ENCODE measurements at regions not wholly inside any gene's neighbourhood (a gene's known extent, or its start where the extent isn't known, plus 50 kb on each side); places are given as distances from the start of the nearest gene placed in this dataset.
"Not testable (repeated sequence)": the region's sequence is repeated elsewhere in the genome, so short reads cannot be mapped to it uniquely, and the experiment has no call there.

- no peaks in the 10 kb centered on the region for H3K4me1 ChIP-seq (ENCODE audit: control insufficient read depth, insufficient read depth, low read length)
- no peaks in the 10 kb centered on the region for H3K9me3 ChIP-seq (ENCODE audit: control insufficient read depth, low read length)
- H3K27me3 ChIP-seq (replicated peaks; ENCODE audit: control insufficient read depth, insufficient read depth, low read length) = no peaks in the 10 kb centered on the region
- H3K36me3 ChIP-seq (ENCODE audit: control insufficient read depth, insufficient read depth, low read length, severe bottlenecking) = no peaks in the 10 kb centered on the region
- DNase-seq (ENCODE audit: low read depth) = no peak
- H3K9ac ChIP-seq (ENCODE audit: low read length) = no peak overlapping the region
- H3K4me3 ChIP-seq (ENCODE audit: low read length) = no peak overlapping the region
Observed at GRCh38 chr2:234164493-234165413, 114.3 kb downstream of the SPP2 start.

DNA sequence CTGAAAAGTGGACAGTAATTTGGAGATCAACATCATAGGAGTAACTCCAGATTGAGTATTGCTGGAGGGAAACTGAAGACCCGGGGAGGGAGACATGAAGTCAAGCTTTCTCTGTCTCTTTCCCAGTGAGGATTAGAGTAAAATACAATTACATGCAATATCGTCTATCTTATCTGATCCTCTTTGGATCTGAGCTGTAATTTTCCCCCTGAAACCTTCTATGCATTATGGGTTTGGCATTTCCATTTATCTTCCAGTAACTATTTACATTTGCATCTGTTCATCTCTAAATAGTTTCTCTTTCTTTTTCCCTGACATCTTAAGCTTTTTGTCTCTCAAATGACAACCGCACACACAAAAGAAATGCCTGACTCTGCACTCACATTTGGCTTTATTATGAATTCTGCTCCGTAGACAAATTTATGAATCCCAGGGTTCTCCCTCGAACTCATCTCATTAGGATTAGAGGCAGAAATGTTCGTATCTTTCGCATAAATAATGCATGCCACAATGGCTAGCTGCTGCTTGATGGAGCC lies 113.1 kb downstream of the SPP2 start:
- no peaks in the 10 kb centered on the region for H3K27me3 ChIP-seq (replicated peaks; ENCODE audit: control insufficient read depth, insufficient read depth, low read length)
- H3K4me1 ChIP-seq (ENCODE audit: control insufficient read depth, insufficient read depth, low read length) = no peaks in the 10 kb centered on the region
- no peak overlapping the region for H3K9ac ChIP-seq (ENCODE audit: low read length)
- H3K36me3 ChIP-seq (ENCODE audit: control insufficient read depth, insufficient read depth, low read length, severe bottlenecking) = no peaks in the 10 kb centered on the region
- no peaks in the 10 kb centered on the region for H3K9me3 ChIP-seq (ENCODE audit: control insufficient read depth, low read length)
- H3K4me3 ChIP-seq (ENCODE audit: low read length) = no peak overlapping the region
- no peak for DNase-seq (ENCODE audit: low read depth)

DNA sequence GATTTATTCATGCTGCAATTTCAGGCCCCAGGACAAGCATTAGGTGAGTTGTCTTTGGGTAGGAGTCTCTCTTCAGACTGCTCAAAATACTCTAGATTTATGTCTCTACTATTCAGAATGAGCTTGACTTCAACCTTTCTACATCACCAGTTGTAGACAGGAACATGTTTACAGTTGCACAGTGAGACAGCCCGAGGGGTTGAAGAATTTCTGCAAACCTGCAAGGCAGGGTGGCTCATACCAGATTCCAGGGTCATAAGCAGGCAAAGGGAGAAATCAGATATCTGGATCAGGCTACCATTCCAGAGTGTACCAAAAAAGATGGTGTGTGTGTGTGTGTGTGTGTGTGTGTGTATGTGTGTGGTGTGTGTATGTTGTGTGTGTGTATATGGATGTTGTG lies 112.4 kb downstream of the SPP2 start:
- DNase-seq (ENCODE audit: low read depth) = no peak
- Histone ChIP-seq H3K9me3 (ENCODE audit: control insufficient read depth, low read length) (no peaks in the 10 kb centered on the region), H3K4me1 (ENCODE audit: control insufficient read depth, insufficient read depth, low read length) (no peaks in the 10 kb centered on the region), H3K9ac (ENCODE audit: low read length) (no peak overlapping the region), H3K27me3 (replicated peaks; ENCODE audit: control insufficient read depth, insufficient read depth, low read length) (no peaks in the 10 kb centered on the region), H3K36me3 (ENCODE audit: control insufficient read depth, insufficient read depth, low read length, severe bottlenecking) (no peaks in the 10 kb centered on the region), H3K4me3 (ENCODE audit: low read length) (no peak overlapping the region)

DNA sequence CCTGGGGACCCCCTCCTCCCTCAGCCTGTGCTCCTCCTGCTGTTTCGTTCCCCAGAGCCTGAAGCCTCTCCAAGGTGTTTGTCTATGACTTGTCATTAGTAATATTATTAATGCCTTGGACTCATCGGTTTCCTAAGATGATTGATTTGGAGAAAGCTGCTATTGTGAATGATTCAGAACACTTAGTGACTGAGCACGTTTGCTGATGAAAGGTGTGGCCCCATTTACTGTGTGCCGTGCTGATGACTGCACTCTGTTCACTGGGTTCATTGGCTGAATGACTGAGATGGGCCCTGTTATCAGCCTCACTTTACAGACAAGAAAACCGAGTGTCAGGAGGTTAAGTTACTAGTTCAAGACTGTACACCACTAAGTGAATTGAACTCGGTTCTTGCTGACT lies 111.4 kb downstream of the SPP2 start:
- Histone ChIP-seq H3K36me3 (ENCODE audit: control insufficient read depth, insufficient read depth, low read length, severe bottlenecking) (no peaks in the 10 kb centered on the region), H3K9ac (ENCODE audit: low read length) (no peak overlapping the region), H3K4me3 (ENCODE audit: low read length) (no peak overlapping the region), H3K9me3 (ENCODE audit: control insufficient read depth, low read length) (no peaks in the 10 kb centered on the region), H3K27me3 (replicated peaks; ENCODE audit: control insufficient read depth, insufficient read depth, low read length) (no peaks in the 10 kb centered on the region), H3K4me1 (ENCODE audit: control insufficient read depth, insufficient read depth, low read length) (no peaks in the 10 kb centered on the region)
- DNase-seq (ENCODE audit: low read depth) = no peak

- peak; percentile 23 for DNase-seq (ENCODE audit: low read depth)
Observed at GRCh38 chr2:234158812-234159211, 108.3 kb downstream of the SPP2 start.

GRCh38 chr2:234157817-234158588 lies 107.5 kb downstream of the SPP2 start:
- Histone ChIP-seq H3K36me3 (ENCODE audit: control insufficient read depth, insufficient read depth, low read length, severe bottlenecking) (no peaks in the 10 kb centered on the region), H3K27me3 (replicated peaks; ENCODE audit: control insufficient read depth, insufficient read depth, low read length) (no peaks in the 10 kb centered on the region), H3K4me1 (ENCODE audit: control insufficient read depth, insufficient read depth, low read length) (no peaks in the 10 kb centered on the region), H3K9me3 (ENCODE audit: control insufficient read depth, low read length) (no peaks in the 10 kb centered on the region), H3K9ac (ENCODE audit: low read length) (no peak overlapping the region), H3K4me3 (ENCODE audit: low read length) (no peak overlapping the region)
- no peak for DNase-seq (ENCODE audit: low read depth)

More at GRCh38 chr2:234158812-234159211, 108.3 kb downstream of the SPP2 start:
- Histone ChIP-seq H3K27me3 (replicated peaks; ENCODE audit: control insufficient read depth, insufficient read depth, low read length) (no peaks in the 10 kb centered on the region), H3K4me1 (ENCODE audit: control insufficient read depth, insufficient read depth, low read length) (no peaks in the 10 kb centered on the region), H3K9me3 (ENCODE audit: control insufficient read depth, low read length) (no peaks in the 10 kb centered on the region), H3K36me3 (ENCODE audit: control insufficient read depth, insufficient read depth, low read length, severe bottlenecking) (no peaks in the 10 kb centered on the region), H3K9ac (ENCODE audit: low read length) (no peak overlapping the region), H3K4me3 (ENCODE audit: low read length) (no peak overlapping the region)

- Histone ChIP-seq H3K4me1 (ENCODE audit: control insufficient read depth, insufficient read depth, low read length) (no peaks in the 10 kb centered on the region), H3K9me3 (ENCODE audit: control insufficient read depth, low read length) (no peaks in the 10 kb centered on the region), H3K36me3 (ENCODE audit: control insufficient read depth, insufficient read depth, low read length, severe bottlenecking) (no peaks in the 10 kb centered on the region), H3K27me3 (replicated peaks; ENCODE audit: control insufficient read depth, insufficient read depth, low read length) (no peaks in the 10 kb centered on the region), H3K9ac (ENCODE audit: low read length) (no peak overlapping the region), H3K4me3 (ENCODE audit: low read length) (no peak overlapping the region)
- DNase-seq (ENCODE audit: low read depth) = no peak
Observed at GRCh38 chr2:234156326-234156725, 105.8 kb downstream of the SPP2 start.

DNA sequence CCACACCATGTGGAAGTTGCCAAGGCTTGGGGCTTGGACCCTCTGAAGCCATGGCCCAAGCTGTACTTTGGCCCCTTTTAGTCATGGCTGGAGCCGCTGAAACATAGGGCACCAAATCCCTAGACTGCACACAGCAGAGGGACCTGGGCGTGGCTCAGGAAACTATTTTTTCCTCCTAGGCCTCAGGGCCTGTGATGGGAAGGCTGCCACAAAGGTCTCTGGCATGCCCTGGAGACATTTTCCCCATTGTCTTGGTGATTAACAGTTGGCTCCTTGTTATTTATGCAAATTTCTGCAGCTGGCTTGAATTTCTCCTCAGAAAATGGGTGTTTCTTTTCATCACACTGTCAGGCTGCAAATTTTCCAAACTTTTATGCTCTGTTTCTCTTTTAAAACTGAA lies 102.3 kb downstream of the SPP2 start:
- H3K36me3 ChIP-seq (ENCODE audit: control insufficient read depth, insufficient read depth, low read length, severe bottlenecking); H3K4me1 ChIP-seq (ENCODE audit: control insufficient read depth, insufficient read depth, low read length); H3K9me3 ChIP-seq (ENCODE audit: control insufficient read depth, low read length); H3K9ac ChIP-seq (ENCODE audit: low read length); H3K4me3 ChIP-seq (ENCODE audit: low read length); DNase-seq (ENCODE audit: low read depth); H3K27me3 ChIP-seq (replicated peaks; ENCODE audit: control insufficient read depth, insufficient read depth, low read length): not testable (repeated sequence)

GRCh38 chr2:234147335-234147861 lies 96.9 kb downstream of the SPP2 start:
- H3K9ac ChIP-seq (ENCODE audit: low read length) = no peak overlapping the region
- no peaks in the 10 kb centered on the region for H3K4me1 ChIP-seq (ENCODE audit: control insufficient read depth, insufficient read depth, low read length)
- no peaks in the 10 kb centered on the region for H3K27me3 ChIP-seq (replicated peaks; ENCODE audit: control insufficient read depth, insufficient read depth, low read length)
- H3K9me3 ChIP-seq (ENCODE audit: control insufficient read depth, low read length) = peaks cover 7% of the 10 kb centered on the region
- DNase-seq (ENCODE audit: low read depth) = no peak
- H3K36me3 ChIP-seq (ENCODE audit: control insufficient read depth, insufficient read depth, low read length, severe bottlenecking) = no peaks in the 10 kb centered on the region
- H3K4me3 ChIP-seq (ENCODE audit: low read length) = no peak overlapping the region

DNA sequence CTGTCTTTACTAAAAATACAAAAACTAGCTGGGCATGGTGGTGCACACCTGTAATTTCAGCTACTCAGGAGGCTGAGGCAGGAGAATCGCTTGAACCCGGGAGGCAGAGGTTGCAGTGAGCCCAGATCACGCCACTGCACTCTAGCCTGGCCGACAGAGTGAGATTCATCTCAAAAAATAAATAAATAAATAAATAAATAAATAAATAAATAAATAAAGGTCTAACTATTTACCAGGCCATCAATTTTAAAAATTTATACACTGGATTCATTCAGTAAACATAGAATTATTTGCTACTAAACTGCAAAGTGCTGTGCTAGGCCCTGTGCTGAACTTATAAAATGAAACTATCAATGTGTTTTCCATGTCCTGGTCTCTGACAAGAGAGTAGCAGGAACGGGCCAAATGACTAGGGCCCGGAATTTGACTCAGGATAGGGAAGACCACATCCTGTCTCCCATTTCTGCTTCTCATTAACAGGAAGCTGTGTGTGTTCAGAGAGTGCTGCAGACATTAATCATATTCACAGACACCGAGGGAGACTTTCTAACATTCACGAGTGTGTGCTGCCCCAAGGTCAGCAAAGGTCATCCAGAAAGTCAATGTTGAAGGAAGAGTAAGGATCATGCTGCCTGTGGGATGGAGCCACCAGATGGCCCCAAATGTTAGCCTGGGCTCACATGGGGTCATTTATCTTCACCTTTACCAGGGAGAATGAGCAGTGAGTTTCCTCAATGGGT lies 95.8 kb downstream of the SPP2 start:
- Histone ChIP-seq H3K9me3 (ENCODE audit: control insufficient read depth, low read length) (peaks cover 7% of the 10 kb centered on the region), H3K4me3 (ENCODE audit: low read length) (no peak overlapping the region), H3K9ac (ENCODE audit: low read length) (no peak overlapping the region), H3K36me3 (ENCODE audit: control insufficient read depth, insufficient read depth, low read length, severe bottlenecking) (no peaks in the 10 kb centered on the region), H3K4me1 (ENCODE audit: control insufficient read depth, insufficient read depth, low read length) (no peaks in the 10 kb centered on the region), H3K27me3 (replicated peaks; ENCODE audit: control insufficient read depth, insufficient read depth, low read length) (no peaks in the 10 kb centered on the region)
- DNase-seq (ENCODE audit: low read depth) = peak; percentile 33
